HG02798 (cell line): ENCODE measurements at regions not wholly inside any gene's neighbourhood (a gene's known extent, or its start where the extent isn't known, plus 50 kb on each side); places are given as distances from the start of the nearest gene placed in this dataset.
"Not testable (repeated sequence)": the region's sequence is repeated elsewhere in the genome, so short reads cannot be mapped to it uniquely, and the experiment has no call there.

ENCODE experiments used
- ATAC-seq: cut with Tn5 transposase; IDR thresholded peaks from one replicate; pipeline ENCODE4 v1.9.1; 2021; ENCODE audit warnings: mild to moderate bottlenecking; ENCODE audit not compliant: unreplicated experiment, poor library complexity

DNA sequence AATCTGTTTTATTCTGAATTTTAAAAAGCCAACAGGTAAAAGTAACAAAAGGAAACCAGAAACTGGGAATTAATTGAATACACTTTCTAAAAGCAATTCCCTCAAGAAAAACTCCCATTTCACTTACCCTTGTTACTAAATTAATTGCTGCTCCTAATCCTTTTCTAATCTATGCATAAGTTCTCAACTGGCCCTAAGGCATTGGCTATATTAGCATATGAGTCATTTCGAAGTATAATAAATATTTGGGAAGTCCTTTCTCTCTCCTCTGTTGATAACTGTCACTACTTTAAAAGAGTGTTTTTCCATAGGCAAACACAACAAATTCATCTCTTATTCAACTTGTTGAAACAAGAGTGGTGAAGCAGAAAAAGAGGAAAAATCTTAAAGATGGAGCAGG, 486.5 kb upstream of the HTR2C start:
- ATAC-seq = no peak

DNA sequence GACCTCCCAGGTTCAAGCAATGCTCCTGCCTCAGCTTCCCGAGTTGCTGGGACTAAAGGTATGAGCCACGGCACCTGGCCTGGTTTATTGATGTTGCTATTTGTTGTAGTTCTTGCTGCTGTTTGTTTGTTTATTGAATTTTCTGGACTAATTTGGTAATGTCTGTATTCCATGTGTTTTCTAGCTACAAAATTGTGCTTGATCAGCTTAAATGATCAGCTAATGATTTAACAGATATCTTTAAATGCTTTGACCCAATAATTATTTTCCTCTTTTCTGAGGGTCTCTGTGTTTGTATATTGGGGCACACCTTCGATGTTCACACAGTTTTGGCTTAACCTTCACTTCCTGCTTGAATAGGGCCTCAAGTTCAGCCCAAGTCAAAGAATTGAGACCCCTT, 488.1 kb upstream of the HTR2C start:
- no peak for ATAC-seq

DNA sequence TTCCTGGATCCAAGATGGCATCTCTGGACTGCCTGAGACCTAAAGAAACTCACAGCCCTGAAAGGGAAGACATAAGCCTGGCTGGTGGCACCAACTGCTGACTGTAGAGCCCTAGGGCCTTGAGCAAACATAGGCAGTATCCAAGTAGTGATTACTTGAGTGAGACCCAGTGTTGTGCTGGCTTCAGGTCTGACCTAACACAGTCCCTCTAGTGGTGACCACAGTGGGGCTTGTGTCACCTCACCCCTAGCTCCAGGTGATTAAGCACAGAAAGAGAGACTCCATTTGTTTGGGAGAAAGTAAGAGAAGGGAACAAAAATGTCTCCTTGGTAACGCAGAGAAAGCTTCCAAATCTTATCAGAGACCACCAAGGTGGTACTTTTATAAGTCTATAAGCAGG, 496.3 kb upstream of the HTR2C start:
- no peak for ATAC-seq

DNA sequence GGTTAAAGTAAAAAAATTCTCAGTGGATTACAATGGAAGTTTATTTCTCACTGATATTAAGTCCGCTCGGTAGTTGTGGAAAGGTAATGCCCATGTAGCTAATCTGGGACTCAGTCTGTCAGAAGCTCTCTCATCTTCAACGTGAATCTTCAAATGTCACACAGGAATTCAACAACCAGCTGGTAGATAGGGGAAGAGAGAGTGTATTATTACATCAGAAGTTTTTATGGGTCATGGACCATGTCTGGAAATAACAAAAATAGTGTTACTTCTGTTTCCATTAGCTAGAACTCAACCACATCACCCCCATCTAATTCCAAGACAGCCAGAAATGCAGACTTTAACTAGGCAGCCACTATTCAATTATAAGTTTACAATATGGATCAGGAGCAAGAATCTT, 506.1 kb upstream of the HTR2C start:
- ATAC-seq = no peak

- no peak for ATAC-seq
Measured at GRCh38 chrX:114075073-114075673, 508.7 kb upstream of the HTR2C start.

DNA sequence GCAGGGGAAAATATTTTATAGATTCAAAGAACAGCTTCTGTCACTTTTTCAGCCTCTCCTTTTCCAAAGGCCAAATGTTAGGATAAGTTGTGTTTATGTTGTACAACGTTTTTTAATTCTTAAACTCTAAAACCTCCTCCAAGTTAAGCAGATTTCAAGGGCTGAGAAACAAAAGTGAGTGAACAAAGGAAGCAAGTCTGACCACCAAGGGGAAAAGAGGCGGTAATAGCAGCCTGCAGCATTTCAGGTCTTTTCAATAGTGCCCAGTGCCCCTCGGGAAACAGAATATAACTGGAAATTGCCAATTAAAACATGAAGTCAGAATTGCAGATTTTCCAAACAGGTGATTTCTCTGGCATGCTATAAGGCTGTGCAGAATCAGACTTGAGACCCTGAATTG, 510.0 kb upstream of the HTR2C start:
- no peak for ATAC-seq

- ATAC-seq = no peak
Measured at GRCh38 chrX:114071412-114071811, 512.5 kb upstream of the HTR2C start.

GRCh38 chrX:114065577-114066223, 518.2 kb upstream of the HTR2C start:
- ATAC-seq = no peak

DNA sequence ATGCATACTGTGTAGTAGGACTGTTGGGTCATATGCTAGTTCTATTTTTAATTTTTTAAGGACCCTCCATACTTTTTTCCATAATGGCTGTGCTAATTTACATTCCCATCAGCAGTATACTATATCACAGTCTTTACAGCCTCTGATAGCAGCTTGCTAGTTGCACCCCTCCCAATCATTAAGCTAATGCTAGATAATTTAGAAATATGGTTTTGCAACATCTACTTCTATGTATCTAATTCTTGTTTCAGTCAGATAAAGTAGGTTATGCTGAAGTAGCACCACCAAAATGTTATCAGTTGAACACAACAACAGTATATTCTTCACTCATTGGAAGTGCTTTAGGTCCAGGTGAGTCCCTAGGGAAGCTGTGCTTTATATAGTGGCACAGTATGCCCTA, 522.7 kb upstream of the HTR2C start:
- ATAC-seq = no peak

- no peak for ATAC-seq
Measured at GRCh38 chrX:114058988-114059418, 524.9 kb upstream of the HTR2C start.

GRCh38 chrX:114057422-114057821, 526.5 kb upstream of the HTR2C start:
- not testable (repeated sequence) for ATAC-seq

GRCh38 chrX:114051667-114052315, 532.1 kb upstream of the HTR2C start:
- ATAC-seq = no peak

GRCh38 chrX:114050075-114050796, 533.6 kb upstream of the HTR2C start:
- ATAC-seq = no peak

- ATAC-seq = no peak
Measured at GRCh38 chrX:114049063-114049462, 534.8 kb upstream of the HTR2C start.

GRCh38 chrX:114047558-114047957, 536.3 kb upstream of the HTR2C start:
- ATAC-seq = no peak

DNA sequence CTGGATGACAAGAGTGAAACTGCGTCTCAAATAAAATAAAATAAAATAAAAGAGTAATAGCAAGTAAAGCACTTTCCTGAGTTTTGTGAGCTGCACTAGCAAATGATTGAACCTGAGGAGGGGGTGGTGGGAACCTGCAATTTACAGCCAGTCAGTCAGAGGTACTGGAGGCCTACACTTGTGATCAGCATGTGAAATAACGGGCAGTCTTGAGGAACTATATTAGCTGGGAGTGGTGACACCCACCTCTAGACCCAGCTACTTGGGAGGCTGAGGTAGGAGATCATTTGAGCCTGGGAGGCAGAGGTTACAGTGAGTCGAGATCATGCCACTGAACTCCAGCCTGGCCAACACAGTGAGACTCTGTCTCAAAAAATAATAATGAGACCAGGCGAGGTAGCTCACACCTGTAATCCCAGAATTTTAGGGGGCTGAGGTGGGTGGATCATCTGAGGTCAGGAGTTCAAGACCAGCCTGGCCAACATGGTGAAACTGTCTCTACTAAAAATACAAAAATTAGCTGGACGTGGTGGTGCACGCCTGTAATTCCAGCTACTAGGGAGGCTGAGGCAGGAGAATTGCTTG, 537.1 kb upstream of the HTR2C start:
- no peak for ATAC-seq

DNA sequence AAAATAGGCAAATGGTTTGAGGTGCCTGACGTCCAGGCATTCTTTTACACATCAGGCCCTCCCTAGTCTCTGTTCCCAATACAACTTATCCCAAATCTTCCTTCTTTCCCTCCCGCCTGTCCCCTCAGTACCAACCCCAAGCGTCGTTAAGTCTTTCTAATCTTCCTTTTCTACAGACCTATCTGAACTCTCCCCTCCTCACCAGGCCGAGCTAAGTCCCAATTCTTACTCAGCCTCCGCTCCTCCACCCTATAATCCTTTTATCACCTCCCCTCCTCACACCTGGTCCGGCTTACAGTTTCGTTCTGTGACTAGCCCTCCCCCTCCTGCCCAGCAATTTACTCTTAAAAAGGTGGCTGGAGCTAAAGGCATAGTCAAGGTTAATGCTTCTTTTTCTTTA, 542.4 kb upstream of the HTR2C start:
- not testable (repeated sequence) for ATAC-seq

GRCh38 chrX:114040661-114041269, 543.1 kb upstream of the HTR2C start:
- not testable (repeated sequence) for ATAC-seq

DNA sequence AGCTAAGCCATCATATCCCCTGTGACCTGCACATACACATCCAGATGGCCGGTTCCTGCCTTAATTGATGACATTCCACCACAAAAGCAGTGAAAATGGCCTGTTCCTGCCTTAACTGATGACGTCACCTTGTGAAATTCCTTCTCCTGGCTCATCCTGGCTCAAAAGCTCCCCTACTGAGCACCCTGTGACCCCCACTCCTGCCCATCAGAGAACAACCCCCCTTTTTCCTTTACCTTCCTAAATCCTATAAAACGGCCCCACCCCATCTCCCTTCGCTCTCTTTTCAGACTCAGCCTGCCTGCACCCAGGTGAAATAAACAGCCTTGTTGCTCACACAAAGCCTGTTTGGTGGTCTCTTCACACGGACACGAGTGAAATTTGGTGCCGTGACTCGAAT, 543.8 kb upstream of the HTR2C start:
- not testable (repeated sequence) for ATAC-seq

DNA sequence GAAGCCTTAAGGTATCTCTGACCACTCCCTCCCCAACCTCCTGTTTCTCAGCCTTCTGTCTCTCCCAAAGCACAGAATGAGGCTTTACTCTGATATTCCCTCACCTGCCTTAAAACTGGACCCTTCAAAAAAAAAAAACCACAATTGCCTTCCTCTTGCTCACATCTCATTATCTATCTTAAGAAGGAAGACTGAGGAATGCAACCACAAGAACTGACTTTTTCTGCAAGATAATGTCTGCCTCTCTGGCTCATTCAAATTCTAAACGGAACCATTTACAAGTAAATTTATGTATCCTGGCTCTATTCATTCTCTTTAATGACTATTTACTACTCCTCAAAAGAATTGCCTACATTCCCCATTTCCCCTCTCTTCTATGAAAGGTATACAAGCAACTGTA, 545.5 kb upstream of the HTR2C start:
- ATAC-seq = no peak
